Peyer's patch (tissue), 4 donors: ENCODE measurements at regions not wholly inside any gene's neighbourhood (a gene's known extent, or its start where the extent isn't known, plus 50 kb on each side); places are given as distances from the start of the nearest gene placed in this dataset.

Source experiments
- POLR2A ChIP-seq, 2 donors: fragments of 450-650 bp; IDR thresholded peaks; one replicate each; pipeline ENCODE4 v1.5.1; 2017; ENCODE audit warnings: antibody characterized with exemption in 2 of 2, mild to moderate bottlenecking in 2 of 2, moderate library complexity in 2 of 2
- TF ChIP-seq, protein P1 (sequence below), 6 experiments: fragments of 450-650 bp in 4 of 6; fragments of 200-600 bp in 2 of 6; sonication (generic) in 1 of 6; IDR thresholded peaks; one replicate each; pipeline ENCODE4 v1.5.1; 2017 to 2019; ENCODE audit warnings: antibody characterized with exemption in 6 of 6, mild to moderate bottlenecking in 3 of 6, moderate library complexity in 1 of 6

DNA sequence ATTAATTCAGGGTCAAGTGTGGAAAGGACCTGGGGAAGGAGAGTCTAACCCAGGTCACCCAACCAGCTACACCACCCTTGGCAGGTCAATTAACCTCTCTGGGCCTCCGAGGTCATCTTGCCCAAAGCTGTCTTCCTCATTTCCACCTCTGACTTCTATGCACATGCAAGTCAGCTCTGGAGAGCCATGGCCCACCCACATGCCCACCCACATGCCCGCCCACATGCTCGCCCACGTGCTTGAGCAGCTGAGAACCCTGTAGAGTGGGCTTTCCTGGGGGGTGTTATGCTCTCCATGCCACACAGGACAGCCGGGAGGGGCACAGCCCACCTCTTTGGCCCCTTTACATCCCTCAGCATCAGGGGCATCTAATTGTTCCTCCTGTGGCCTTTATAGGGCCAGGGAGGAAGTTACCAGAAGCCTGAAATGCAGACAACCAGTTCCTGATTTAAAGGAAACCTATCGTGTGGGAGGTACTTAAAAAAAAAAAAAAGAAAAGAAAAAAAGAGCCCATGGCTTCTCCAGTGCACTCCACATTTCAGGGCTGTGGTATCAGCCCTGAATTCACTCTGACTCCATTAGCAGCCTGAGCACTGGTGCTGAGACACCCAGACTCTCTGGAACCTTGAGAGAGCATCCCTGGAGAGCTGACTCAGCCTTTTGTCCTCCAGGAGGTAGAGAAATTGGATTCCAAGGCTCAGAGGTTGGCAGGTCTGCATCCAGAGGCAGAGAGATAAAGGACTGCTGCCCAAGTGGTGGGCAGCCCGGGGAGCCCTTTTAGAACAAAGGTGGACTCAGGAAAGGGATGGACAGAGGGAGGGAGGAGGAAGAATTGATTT is 176.2 kb upstream of the ZMIZ1 start:
- TF ChIP-seq, protein P1, sequence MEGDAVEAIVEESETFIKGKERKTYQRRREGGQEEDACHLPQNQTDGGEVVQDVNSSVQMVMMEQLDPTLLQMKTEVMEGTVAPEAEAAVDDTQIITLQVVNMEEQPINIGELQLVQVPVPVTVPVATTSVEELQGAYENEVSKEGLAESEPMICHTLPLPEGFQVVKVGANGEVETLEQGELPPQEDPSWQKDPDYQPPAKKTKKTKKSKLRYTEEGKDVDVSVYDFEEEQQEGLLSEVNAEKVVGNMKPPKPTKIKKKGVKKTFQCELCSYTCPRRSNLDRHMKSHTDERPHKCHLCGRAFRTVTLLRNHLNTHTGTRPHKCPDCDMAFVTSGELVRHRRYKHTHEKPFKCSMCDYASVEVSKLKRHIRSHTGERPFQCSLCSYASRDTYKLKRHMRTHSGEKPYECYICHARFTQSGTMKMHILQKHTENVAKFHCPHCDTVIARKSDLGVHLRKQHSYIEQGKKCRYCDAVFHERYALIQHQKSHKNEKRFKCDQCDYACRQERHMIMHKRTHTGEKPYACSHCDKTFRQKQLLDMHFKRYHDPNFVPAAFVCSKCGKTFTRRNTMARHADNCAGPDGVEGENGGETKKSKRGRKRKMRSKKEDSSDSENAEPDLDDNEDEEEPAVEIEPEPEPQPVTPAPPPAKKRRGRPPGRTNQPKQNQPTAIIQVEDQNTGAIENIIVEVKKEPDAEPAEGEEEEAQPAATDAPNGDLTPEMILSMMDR (IDR thresholded peaks at IDR 0.05): no peak
- no peak for TF ChIP-seq POLR2A (IDR thresholded peaks at IDR 0.05)
